ENCODE measurements at regions not wholly inside any gene's neighbourhood (a gene's known extent, or its start where the extent isn't known, plus 50 kb on each side); places are given as distances from the start of the nearest gene placed in this dataset.

GRCh38 chr16:26374279-26374925 lies 682.6 kb downstream of the HS3ST4 start:
- H3K27me3 Mint-ChIP-seq (ENCODE audit: low read depth), result no peaks in the 10 kb centered on the region
- H3K4me1 Mint-ChIP-seq, result peaks cover 5% of the 10 kb centered on the region
- H3K9me3 Mint-ChIP-seq, result no peaks in the 10 kb centered on the region
- no peaks in the 10 kb centered on the region for H3K36me3 Mint-ChIP-seq (ENCODE audit: low read depth)
- H3K4me3 Mint-ChIP-seq, result no peak overlapping the region
- H3K27ac Mint-ChIP-seq, result no peak overlapping the region
- TF ChIP-seq CTCF (IDR thresholded peaks at IDR 0.05; ENCODE audit: unreplicated experiment in 3 of 3), result no peak

GRCh38 chr16:26382586-26382985 lies 684.1 kb upstream of the C16orf82 start:
- Mint-ChIP-seq H3K4me1 (no peaks in the 10 kb centered on the region), H3K4me3 (no peak overlapping the region), H3K27ac (no peak overlapping the region), H3K27me3 (ENCODE audit: low read depth) (peaks cover 8% of the 10 kb centered on the region), H3K9me3 (no peaks in the 10 kb centered on the region), H3K36me3 (ENCODE audit: low read depth) (no peaks in the 10 kb centered on the region)
- TF ChIP-seq CTCF (IDR thresholded peaks at IDR 0.05; ENCODE audit: unreplicated experiment in 3 of 3), result no peak

- peaks cover 8% of the 10 kb centered on the region for H3K27me3 Mint-ChIP-seq (ENCODE audit: low read depth)
- H3K36me3 Mint-ChIP-seq (ENCODE audit: low read depth), result no peaks in the 10 kb centered on the region
- H3K4me1 Mint-ChIP-seq, result no peaks in the 10 kb centered on the region
- TF ChIP-seq CTCF (IDR thresholded peaks at IDR 0.05; ENCODE audit: unreplicated experiment in 3 of 3), result no peak
- no peak overlapping the region for H3K27ac Mint-ChIP-seq
- no peaks in the 10 kb centered on the region for H3K9me3 Mint-ChIP-seq
- H3K4me3 Mint-ChIP-seq, result no peak overlapping the region
Observed at GRCh38 chr16:26386096-26386495, 680.6 kb upstream of the C16orf82 start.

- no peak for TF ChIP-seq CTCF (IDR thresholded peaks at IDR 0.05; ENCODE audit: unreplicated experiment in 3 of 3)
- Mint-ChIP-seq H3K36me3 (ENCODE audit: low read depth) (no peaks in the 10 kb centered on the region), H3K4me1 (no peaks in the 10 kb centered on the region), H3K27me3 (ENCODE audit: low read depth) (peaks cover 3% of the 10 kb centered on the region), H3K27ac (no peak overlapping the region), H3K9me3 (peaks cover 3% of the 10 kb centered on the region), H3K4me3 (no peak overlapping the region)
Observed at GRCh38 chr16:26391833-26392232, 674.9 kb upstream of the C16orf82 start.

- Mint-ChIP-seq H3K27ac (no peak overlapping the region), H3K36me3 (ENCODE audit: low read depth) (no peaks in the 10 kb centered on the region), H3K4me1 (no peaks in the 10 kb centered on the region), H3K9me3 (peaks cover 3% of the 10 kb centered on the region), H3K27me3 (ENCODE audit: low read depth) (peaks cover 3% of the 10 kb centered on the region), H3K4me3 (no peak overlapping the region)
- TF ChIP-seq CTCF (IDR thresholded peaks at IDR 0.05; ENCODE audit: unreplicated experiment in 3 of 3), result no peak
Observed at GRCh38 chr16:26394409-26394808, 672.3 kb upstream of the C16orf82 start.

- no peak overlapping the region for H3K27ac Mint-ChIP-seq
- H3K4me3 Mint-ChIP-seq, result no peak overlapping the region
- peaks cover 3% of the 10 kb centered on the region for H3K9me3 Mint-ChIP-seq
- H3K27me3 Mint-ChIP-seq (ENCODE audit: low read depth), result peaks cover 3% of the 10 kb centered on the region
- H3K4me1 Mint-ChIP-seq, result no peaks in the 10 kb centered on the region
- no peaks in the 10 kb centered on the region for H3K36me3 Mint-ChIP-seq (ENCODE audit: low read depth)
- no peak for TF ChIP-seq CTCF (IDR thresholded peaks at IDR 0.05; ENCODE audit: unreplicated experiment in 3 of 3)
Observed at GRCh38 chr16:26395700-26396099, 671.0 kb upstream of the C16orf82 start.
